ENCODE measurements at regions not wholly inside any gene's neighbourhood (a gene's known extent, or its start where the extent isn't known, plus 50 kb on each side); places are given as distances from the start of the nearest gene placed in this dataset.

GRCh38 chr20:54891907-54892306 lies 416.5 kb downstream of the DOK5 start:
- Histone ChIP-seq H3K27ac (ENCODE audit: insufficient read depth, low read length) (no peak overlapping the region), H3K79me2 (ENCODE audit: control insufficient read depth, insufficient read depth, low read length) (no peaks in the 10 kb centered on the region), H4K20me1 (ENCODE audit: control insufficient read depth, extremely low read depth, insufficient read depth, low read length) (no peaks in the 10 kb centered on the region), H3K36me3 (ENCODE audit: control insufficient read depth, insufficient read depth, low read length) (no peaks in the 10 kb centered on the region), H2AFZ (ENCODE audit: low read length) (no peak overlapping the region), H3K27me3 (ENCODE audit: control insufficient read depth, insufficient read depth, low read length) (no peaks in the 10 kb centered on the region), H3K4me2 (ENCODE audit: extremely low read depth, insufficient read depth, low read length) (no peak overlapping the region), H3K9me3 (ENCODE audit: control insufficient read depth, insufficient read depth, low read depth, low read length) (no peaks in the 10 kb centered on the region), H3K9ac (ENCODE audit: insufficient read depth, low read length) (no peak overlapping the region), H3K4me3 (replicated peaks in 1 of 4; ENCODE audit: control extremely low read depth in 1 of 4, insufficient read depth in 1 of 4, low read depth in 3 of 4, low read length in 4 of 4) (no peak overlapping the region), H3K4me1 (ENCODE audit: control insufficient read depth, extremely low read depth, insufficient read depth, low read length) (no peaks in the 10 kb centered on the region)
- no peak for TF ChIP-seq EZH2 (IDR thresholded peaks at IDR 0.05; ENCODE audit: low read length, missing control alignments)
- no peak for TF ChIP-seq CTCF (conservative IDR thresholded peaks at IDR 0.05 in 1 of 2, IDR thresholded peaks at IDR 0.05 in 1 of 2; ENCODE audit: low read depth in 1 of 2, low read length in 2 of 2)
- no peak for DNase-seq (ENCODE audit: low read depth in 2 of 2)

GRCh38 chr20:54879393-54879792 lies 404.0 kb downstream of the DOK5 start:
- Histone ChIP-seq H3K4me2 (ENCODE audit: extremely low read depth, insufficient read depth, low read length) (no peak overlapping the region), H3K27ac (ENCODE audit: insufficient read depth, low read length) (no peak overlapping the region), H3K79me2 (ENCODE audit: control insufficient read depth, insufficient read depth, low read length) (no peaks in the 10 kb centered on the region), H3K27me3 (ENCODE audit: control insufficient read depth, insufficient read depth, low read length) (no peaks in the 10 kb centered on the region), H2AFZ (ENCODE audit: low read length) (no peak overlapping the region), H4K20me1 (ENCODE audit: control insufficient read depth, extremely low read depth, insufficient read depth, low read length) (no peaks in the 10 kb centered on the region), H3K9ac (ENCODE audit: insufficient read depth, low read length) (no peak overlapping the region), H3K4me3 (replicated peaks in 1 of 4; ENCODE audit: control extremely low read depth in 1 of 4, insufficient read depth in 1 of 4, low read depth in 3 of 4, low read length in 4 of 4) (no peak overlapping the region), H3K36me3 (ENCODE audit: control insufficient read depth, insufficient read depth, low read length) (no peaks in the 10 kb centered on the region), H3K4me1 (ENCODE audit: control insufficient read depth, extremely low read depth, insufficient read depth, low read length) (no peaks in the 10 kb centered on the region), H3K9me3 (ENCODE audit: control insufficient read depth, insufficient read depth, low read depth, low read length) (no peaks in the 10 kb centered on the region)
- TF ChIP-seq EZH2 (IDR thresholded peaks at IDR 0.05; ENCODE audit: low read length, missing control alignments) = no peak
- TF ChIP-seq CTCF (conservative IDR thresholded peaks at IDR 0.05 in 1 of 2, IDR thresholded peaks at IDR 0.05 in 1 of 2; ENCODE audit: low read depth in 1 of 2, low read length in 2 of 2) = no peak
- DNase-seq (ENCODE audit: low read depth in 2 of 2) = no peak

- Histone ChIP-seq H3K4me3 (replicated peaks in 1 of 4; ENCODE audit: control extremely low read depth in 1 of 4, insufficient read depth in 1 of 4, low read depth in 3 of 4, low read length in 4 of 4) (no peak overlapping the region), H3K4me2 (ENCODE audit: extremely low read depth, insufficient read depth, low read length) (no peak overlapping the region), H3K27ac (ENCODE audit: insufficient read depth, low read length) (no peak overlapping the region), H3K36me3 (ENCODE audit: control insufficient read depth, insufficient read depth, low read length) (no peaks in the 10 kb centered on the region), H3K9me3 (ENCODE audit: control insufficient read depth, insufficient read depth, low read depth, low read length) (no peaks in the 10 kb centered on the region), H3K4me1 (ENCODE audit: control insufficient read depth, extremely low read depth, insufficient read depth, low read length) (no peaks in the 10 kb centered on the region), H3K79me2 (ENCODE audit: control insufficient read depth, insufficient read depth, low read length) (no peaks in the 10 kb centered on the region), H2AFZ (ENCODE audit: low read length) (no peak overlapping the region), H4K20me1 (ENCODE audit: control insufficient read depth, extremely low read depth, insufficient read depth, low read length) (no peaks in the 10 kb centered on the region), H3K27me3 (ENCODE audit: control insufficient read depth, insufficient read depth, low read length) (no peaks in the 10 kb centered on the region), H3K9ac (ENCODE audit: insufficient read depth, low read length) (no peak overlapping the region)
- DNase-seq (ENCODE audit: low read depth in 2 of 2) = no peak
- TF ChIP-seq CTCF (conservative IDR thresholded peaks at IDR 0.05 in 1 of 2, IDR thresholded peaks at IDR 0.05 in 1 of 2; ENCODE audit: low read depth in 1 of 2, low read length in 2 of 2) (no peak), EZH2 (IDR thresholded peaks at IDR 0.05; ENCODE audit: low read length, missing control alignments) (no peak)
Measured at GRCh38 chr20:54875307-54875706, 399.9 kb downstream of the DOK5 start.

Measured in fibroblast of lung (primary cell).